HG03280 (cell line): ENCODE measurements at regions not wholly inside any gene's neighbourhood (a gene's known extent, or its start where the extent isn't known, plus 50 kb on each side); places are given as distances from the start of the nearest gene placed in this dataset.
"Not testable (repeated sequence)": the region's sequence is repeated elsewhere in the genome, so short reads cannot be mapped to it uniquely, and the experiment has no call there.

Source experiments
- ATAC-seq: cut with Tn5 transposase; IDR thresholded peaks from one replicate; pipeline ENCODE4 v1.9.1; 2021; ENCODE audit warnings: mild to moderate bottlenecking, moderate library complexity; ENCODE audit not compliant: unreplicated experiment

DNA sequence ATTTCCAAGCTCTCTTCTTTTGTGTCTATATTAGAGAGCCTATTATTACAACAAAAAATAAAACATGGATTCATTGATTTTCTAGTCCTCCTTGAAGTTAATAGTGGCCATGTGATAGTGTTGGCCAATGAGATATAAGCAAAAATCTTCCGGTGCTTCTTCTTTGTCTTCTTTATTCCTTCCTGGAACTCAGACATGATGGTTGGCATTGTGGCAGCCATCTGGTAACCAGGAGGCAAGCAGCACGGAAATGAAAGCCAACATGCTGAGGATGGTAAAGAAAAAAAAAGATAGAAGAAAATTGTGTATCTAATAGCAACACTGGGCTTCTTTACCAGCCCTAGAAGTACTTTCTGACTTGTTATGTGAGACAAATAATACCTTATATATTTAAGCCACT is 50.8 kb upstream of the SEL1L start:
- ATAC-seq = no peak

DNA sequence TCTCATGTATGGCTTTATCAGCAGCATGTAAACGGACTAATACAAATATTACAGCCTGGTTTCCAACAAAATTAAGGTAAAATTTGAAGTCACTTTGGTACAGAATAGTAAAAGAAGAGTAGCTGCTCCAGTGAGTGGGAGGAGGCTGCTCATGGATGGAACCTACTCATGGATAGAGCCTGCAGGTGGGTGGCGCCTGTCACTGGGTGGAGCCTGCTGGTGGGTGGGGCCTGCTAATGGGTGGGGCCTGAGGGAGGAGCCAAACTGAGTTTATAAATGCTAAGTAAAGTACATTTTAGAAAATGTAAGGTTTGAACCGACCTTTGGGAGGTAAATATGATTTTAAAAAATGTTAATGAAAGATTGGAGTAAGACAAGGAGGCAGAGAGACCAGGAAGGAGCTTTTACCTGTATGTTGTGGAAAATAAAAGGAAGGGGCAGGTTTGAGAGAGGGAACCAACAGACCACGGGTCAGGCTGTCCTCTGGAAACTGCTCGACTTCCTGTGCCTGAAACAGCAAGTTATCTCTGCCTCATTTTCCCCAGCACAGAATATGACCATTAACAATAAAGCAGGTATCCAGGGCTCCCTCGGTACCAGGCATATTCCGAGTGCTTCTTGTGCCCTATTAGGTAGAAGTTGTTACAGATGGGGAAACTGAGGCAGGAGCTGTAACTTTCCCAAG is 55.9 kb upstream of the SEL1L start:
- no peak for ATAC-seq

DNA sequence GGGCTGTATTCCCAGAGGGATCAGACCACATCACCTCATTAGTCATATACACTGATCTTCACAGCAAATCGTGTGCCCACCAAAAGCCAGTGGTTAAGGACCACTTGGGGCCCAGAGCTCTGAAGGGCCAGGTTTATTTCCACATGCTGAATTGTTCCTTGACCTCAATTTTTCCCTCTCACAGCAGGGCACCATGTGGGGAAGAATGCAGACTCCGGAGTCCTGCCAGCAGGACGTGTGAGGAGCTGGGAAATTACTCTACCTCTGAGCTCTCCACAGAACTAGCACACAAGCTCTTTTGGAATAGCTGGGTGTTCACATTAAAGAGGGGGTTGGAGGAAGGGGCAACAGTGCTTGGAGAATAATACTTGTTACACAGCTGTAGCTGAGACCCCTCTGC is 57.6 kb upstream of the SEL1L start:
- no peak for ATAC-seq

DNA sequence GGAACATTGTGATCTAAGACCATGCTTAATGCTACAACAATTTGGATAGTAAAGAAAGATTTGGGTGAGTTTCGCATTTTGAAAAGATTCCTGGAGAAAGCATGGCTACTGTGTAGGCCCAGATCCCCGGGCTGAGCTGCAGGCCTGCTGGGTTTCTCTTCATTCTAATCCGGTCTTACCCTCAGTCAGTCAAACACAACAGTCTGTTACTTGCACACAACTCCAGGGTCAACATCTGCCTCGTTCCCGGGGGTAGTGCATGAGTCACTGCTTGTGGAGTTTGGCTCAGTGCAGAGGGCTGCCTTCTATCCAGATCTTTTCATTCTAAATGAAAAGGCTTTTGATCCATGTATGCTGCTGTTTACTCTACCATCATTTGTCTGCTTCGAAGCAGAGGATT is 60.4 kb upstream of the SEL1L start:
- no peak for ATAC-seq

DNA sequence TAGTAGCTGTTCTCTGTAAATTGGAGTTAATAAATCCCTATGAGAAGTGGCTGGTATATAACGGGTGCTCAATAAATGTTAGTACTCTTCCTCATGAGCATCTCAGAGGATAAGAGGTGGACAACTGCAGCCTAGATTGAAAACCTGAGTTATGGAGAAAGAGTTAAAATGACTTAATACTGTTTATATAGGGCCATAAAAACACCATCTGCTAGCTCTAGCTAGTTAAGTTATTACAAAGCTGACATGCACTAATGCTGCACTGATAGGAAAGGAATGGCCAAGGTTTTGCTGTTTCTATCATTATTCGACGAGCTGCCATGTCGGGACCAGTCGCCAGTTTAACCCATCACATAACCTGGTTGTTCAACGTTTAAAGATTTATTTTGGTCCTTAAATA is 72.0 kb upstream of the SEL1L start:
- ATAC-seq = no peak

DNA sequence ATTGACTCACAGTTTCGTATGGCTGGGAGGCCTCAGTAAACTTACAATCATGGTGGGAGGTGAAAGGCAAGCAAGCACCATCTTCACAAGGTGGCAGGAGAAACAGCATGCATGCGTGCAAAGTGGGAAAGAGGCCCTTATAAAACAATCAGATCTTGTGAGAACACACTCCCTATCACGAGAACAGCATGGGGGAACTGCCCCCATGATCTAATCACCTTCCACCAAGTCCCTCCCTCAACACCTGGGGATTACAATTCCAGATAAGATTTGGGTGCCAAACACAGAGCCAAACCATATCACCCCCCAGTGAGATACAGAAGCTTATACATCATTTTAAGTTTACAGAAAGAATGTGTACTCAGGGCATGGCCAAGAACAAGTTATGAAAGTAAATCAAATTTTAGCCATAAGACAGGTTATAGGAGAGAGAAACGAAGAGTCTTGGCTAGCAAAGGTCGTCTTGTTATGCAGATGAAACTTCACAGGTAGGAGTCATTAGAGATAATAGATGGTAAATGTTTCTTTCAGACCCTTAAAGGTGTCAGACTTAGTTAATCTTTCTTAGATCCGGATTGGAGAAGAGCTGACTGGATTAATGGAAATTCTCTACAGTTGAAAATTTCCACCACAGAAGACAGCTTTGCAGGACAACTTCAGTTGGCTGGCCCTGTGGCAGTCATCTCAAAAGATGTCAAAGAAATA is 79.8 kb upstream of the SEL1L start:
- ATAC-seq = no peak

DNA sequence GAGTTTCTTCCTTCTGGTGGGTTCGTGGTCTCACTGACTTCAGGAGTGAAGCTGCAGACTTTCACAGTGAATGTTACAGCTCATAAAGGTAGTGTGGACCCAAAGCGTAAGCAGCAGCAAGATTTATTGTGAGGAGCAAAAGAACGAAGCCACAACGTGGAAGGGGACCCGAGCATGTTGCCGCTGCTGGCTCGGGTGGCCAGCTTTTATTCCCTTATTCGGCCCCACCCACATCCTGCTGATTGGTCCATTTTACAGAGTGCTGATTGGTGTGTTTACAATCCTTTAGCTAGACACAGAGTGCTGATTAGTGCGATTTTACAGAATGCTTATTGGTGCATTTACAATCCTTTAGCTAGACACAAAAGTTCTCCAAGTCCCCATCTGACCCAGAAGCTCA is 80.6 kb upstream of the SEL1L start:
- not testable (repeated sequence) for ATAC-seq

DNA sequence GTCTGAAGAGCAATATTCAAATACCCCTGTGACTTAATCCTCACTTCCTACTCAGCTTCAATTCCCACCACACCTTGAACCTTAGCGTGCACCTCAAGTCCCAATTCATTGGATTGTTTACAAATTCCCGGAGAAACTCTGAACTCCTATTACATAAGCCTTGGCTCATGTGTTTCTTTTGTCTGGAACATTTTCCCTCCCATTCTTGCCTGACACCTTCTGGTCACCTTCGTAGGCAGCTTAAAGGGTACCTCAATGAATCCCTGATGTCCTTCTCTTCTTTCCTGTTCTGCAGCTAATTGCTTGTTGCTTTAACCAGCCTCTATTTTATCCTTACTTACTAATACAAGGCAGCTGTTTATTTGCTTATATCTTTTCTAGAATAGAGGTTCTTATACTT is 85.0 kb upstream of the SEL1L start:
- no peak for ATAC-seq

DNA sequence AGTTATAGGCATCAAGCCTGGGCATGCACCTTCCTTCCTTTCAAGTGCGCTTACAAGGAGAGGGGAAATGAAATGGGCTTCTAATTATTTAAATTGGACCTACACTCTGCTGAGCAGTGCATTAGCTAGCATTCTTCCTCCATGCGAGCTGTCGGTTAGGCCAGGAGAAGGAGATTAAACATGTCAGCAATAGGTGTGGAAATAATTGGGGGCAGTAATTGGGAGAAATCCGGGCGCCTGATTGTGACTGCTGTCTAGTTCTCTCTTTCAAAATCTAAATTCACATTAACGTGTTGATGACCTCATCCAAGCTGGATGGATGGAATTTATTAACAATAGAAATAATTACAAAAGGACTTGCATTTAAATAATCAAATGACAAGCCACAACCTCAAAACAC is 86.2 kb upstream of the SEL1L start:
- ATAC-seq = no peak

DNA sequence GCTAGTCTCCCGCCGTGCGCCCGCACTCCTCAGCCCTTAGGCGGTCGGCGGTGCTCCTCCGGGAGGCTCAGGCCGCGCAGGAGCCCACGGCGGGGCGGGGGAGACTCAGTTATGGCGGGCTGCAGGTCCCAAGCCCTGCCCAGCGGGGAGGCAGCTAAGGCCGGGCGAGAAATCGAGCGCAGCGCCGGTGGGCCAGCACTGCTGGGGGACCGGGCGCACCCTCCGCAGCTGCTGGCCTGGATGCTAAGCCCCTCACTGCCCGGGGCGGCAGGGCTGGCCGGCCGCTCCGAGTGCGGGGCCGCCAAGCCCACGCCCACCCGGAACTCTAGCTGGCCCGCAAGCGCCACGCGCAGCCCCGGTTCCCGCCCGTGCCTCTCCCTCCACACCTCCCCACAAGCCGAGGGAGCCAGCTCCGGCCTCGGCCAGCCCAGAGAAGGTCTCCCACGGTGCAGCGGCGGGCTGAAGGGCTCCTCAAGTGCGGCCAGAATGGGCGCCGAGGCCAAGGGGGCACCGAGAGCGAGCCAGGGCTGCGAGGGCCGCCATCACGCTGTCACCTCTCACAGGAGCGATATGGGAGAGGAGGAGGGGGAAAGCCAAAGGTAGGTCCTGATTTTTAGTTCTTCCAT is 90.2 kb upstream of the SEL1L start:
- ATAC-seq = not testable (repeated sequence)

DNA sequence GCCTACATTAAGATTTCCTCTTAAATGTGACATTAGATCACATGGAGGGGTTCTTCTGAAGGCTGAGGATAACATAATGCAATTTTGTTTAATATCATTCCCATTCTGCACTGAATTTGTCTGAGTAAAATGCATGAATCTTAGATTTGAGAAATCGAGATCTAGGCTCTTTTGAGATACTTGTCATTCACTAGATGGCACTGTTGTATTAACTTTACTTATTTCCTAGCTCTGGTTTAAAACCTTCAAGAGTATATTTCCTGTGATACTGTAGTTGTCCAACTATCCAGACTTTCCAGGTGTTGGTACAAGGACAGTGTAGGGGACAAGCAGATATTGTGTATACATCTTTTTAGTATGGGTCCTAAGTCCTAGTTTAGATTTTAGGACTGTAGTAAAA is 91.7 kb upstream of the SEL1L start:
- no peak for ATAC-seq

DNA sequence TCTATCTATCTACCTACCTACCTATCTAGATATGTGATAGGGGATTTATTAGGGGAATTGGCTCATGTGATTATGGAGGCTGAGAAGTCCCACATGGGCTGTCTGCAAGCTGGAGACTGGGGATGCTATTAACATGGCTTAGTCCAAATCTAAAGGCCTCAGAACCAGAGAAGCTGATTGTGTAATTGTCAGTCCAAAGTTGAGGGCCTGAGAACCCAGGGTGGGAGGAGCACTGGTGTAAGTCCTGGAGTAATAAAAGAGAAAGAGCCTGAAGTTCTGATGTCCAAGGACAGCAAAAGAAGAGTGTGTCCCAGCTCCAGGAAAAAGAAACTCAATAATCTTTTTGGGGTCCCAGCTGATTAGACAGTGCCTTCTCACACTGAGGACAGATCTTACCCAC is 98.5 kb upstream of the SEL1L start:
- no peak for ATAC-seq

DNA sequence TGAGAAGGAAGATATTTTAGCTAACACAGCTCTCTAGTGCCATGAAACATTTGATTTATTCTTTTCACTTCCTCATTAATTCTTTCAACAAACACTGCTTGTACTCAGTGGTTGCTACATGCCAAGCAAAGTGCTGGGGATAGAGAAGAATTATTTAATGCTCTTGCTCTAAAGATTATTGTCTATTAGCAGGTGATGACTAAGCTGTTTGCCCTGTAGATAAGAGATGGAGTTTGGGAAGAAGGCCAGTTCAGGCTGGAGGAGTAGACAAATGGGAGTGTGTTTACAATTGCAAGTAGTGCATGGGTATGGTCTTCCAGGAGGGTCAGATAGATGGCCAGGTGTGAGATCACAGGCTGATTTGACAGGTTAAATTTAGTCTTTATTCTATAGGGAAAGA is 99.8 kb upstream of the SEL1L start:
- no peak for ATAC-seq

DNA sequence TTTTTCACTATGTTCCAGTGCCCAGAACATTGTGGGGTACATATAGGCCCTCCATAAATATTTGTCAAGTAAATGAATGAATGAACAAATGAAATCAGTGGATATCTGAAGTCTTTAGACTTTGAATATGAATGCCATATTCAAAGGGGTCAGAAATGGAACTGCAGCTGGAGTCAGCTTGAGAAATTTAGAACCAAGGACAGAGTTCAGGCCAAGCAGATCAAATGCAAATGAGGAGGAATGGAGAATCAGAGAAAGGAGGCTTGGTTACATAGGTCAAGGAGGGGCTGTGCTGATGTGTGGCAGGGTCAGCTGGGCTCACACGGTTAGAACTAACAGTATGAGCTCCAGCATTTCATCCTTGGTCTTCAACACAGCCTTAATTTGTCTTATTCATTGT is 104.0 kb upstream of the SEL1L start:
- no peak for ATAC-seq

DNA sequence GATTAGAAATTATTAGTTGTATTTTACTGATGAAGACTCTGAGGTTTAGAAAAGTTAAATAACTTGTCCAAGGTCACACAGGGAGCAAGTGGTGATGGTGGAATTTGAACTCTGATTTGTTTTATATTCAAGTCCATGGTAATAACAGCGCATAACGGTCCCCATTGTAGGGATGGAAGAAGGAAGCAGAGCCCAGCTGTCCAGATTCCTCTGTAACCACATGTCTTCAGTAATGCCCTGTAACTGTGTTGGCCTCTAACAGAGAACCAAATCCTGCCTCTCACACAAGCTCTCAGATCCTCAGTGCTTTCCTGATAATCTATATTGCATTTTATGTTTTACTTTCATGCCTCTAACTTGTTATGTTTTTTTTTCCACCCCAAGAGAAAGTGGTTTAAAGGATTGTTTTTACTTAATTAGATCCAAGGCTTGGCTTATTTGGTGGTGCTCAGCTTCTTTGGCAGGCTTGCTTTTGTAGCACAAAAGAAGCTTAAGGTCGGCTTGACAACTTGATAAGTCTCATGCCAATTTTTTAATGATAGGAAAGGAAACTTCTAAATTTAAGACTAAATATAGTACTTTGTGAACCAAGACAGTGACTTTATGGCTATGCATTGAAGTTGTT is 105.1 kb upstream of the SEL1L start:
- ATAC-seq = no peak

DNA sequence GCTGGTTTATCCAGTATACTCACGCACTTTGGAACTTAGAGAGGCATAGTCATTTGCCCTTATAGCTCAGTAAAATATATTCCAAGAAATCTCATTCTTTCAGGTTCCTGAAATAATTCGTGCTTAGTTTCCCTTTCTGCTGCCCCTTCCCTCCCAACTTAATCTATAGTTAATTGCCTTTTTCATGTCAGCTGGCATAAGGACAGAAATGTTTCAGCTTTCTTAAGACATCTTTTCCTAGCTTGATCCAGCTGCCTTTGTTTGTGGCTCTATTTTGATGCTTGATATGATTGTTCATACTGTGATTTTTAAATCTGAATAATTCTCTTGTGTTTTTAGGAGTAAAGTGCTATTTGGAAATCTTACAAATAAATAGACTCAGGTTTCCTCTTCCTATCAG is 120.0 kb upstream of the SEL1L start:
- ATAC-seq = no peak

DNA sequence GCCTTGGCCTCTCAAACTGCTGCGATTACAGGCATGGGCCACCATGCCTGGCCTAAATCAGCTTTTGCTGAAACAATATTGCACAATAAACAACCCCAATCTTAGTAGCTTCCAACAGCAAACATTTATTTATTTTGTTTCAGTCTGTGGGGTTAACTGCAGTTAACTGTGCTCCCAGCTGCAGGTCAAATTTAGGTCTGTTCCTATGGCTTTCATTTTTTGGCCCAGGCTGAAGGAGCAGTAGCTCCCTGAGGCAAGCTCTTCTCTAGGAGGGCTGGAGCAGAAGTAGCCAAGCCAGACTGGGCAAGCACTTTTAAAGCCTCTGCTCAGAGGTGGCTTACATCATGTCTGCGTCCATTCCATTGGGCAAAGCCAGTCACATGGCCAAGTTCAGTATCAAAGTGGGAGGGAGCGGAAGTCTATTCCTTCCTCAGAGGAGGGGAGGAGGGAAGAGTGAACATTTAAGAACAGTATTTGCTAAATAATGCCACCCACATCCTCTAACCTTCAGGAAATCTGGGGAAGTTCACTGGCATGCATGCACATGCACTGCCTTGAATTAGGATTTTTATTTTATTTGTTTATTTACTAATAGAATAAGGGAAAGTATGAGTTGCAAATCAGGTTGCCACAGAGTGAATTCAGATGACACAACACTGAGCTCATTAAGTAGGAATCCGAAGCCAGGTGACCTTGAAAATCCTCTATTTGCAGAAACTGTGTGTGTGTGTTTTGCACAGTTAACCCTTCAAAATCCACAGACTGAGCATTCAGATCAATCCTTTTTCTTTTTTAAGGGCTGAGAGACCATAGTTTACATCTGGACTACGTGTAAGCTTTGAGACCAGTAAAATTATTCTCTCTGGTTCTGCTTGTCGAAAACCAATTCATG is 122.0 kb upstream of the SEL1L start:
- ATAC-seq = no peak

DNA sequence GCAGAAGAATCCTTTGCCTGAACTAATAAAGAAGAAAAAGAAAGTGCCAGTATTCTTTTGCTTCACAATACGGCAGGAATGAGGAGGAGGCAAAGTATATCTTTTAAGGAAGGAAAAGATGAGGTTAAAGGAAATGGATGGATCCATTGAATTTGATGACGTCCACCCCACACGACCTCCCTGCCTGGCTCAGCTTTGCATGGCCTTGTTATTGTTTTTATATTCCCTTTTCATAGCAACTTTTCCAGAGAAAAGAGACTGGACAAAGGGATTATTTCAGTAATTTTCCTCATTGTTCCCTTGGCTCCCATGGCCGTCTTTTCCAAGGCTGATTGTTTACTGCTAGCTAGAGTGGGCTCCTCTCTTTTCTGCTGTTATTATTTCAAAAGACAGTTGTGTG is 123.2 kb upstream of the SEL1L start:
- no peak for ATAC-seq

DNA sequence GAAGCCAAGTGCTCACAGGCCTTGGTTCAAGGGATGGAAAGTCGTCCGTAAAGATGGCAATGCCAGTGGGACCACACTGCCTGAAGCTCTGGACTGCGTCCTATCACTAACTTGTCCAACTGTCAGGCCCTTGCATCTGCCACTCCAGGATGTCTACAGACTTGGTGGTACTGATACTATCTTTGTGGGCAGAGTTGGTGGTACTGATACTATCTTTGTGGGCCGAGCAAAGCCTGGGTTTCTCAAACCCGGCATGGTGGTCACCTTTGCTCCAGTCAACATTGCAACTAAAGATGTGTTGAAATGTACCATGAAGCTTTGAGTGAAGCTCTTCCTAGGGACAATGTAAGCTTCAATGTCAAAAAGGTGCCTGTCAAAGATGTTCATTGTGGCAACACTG is 128.4 kb upstream of the SEL1L start:
- ATAC-seq = no peak

DNA sequence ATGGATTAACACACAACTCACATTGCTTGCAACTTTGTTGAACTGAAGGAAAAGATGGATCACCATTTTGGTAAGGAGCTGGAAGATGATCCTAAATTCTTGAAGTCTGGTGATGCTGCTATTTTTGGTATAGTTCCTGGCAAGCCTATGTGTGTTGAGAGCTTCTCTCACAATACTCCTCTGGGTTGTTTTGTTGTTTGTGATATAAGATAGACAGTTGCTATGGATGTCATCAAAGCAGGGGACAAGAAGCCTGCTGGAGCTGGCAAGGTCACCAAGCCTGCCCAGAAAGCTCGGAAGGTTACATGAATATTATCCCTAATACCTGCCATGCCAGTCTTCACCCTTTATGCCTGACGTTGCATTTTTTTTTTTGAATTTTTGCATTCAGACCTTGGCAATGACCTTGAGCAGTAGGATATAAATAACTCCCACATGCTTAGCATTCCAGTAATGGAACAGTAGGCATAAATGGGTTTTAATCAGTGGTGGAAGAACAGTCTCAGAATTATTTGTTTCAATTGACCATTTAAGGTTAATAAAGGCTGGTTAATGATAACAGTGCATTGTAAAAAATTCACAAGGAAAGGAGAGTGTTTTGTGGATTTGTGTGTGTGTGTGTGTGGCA is 129.0 kb upstream of the SEL1L start:
- no peak for ATAC-seq
